Glomerular visceral epithelial cell (primary cell): ENCODE measurements at regions not wholly inside any gene's neighbourhood (a gene's known extent, or its start where the extent isn't known, plus 50 kb on each side); places are given as distances from the start of the nearest gene placed in this dataset.

Source experiments
- DNase-seq: peaks from one replicate; pipeline ENCODE4 v3.0.0-alpha.2; 2016; ENCODE audit errors: extremely low spot score

DNA sequence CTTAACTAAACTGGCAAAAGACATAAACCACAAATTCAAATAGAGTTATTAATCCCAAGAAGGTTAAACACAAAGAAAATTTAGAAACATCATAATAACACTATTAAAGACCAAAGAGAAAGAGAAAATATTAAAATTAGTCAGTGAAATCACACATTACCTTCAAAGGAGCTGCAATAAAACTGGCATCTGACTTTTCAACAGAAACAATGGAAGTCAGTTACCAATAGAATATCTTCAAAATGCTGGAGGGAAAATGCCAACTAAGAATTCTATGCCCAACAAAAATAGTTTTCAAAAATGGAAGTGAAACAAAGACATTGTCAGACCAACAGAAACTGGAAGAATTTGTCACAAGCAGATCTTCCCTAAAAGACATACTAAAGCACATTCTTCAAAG, 68.7 kb upstream of the RNF7 start:
- no peak for DNase-seq

DNA sequence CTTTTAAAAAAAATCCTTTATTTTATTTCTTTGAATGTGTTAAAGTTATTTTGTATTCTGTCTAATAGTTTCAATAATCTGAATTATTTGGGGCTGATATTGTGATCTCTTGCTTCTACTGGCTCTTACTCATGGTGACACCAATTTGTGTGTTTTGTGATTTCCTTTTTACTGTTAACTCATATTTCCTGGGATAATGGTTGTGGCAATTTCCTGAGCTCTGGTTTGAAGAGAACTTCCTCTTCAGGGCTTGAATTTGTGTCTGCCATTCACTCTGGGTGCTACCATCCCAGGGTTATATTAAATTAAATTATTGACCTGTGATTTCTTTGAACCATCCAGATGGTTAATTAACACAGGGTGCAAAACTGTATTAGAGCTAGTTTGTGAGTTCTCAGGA, 60.4 kb upstream of the RNF7 start:
- no peak for DNase-seq

DNA sequence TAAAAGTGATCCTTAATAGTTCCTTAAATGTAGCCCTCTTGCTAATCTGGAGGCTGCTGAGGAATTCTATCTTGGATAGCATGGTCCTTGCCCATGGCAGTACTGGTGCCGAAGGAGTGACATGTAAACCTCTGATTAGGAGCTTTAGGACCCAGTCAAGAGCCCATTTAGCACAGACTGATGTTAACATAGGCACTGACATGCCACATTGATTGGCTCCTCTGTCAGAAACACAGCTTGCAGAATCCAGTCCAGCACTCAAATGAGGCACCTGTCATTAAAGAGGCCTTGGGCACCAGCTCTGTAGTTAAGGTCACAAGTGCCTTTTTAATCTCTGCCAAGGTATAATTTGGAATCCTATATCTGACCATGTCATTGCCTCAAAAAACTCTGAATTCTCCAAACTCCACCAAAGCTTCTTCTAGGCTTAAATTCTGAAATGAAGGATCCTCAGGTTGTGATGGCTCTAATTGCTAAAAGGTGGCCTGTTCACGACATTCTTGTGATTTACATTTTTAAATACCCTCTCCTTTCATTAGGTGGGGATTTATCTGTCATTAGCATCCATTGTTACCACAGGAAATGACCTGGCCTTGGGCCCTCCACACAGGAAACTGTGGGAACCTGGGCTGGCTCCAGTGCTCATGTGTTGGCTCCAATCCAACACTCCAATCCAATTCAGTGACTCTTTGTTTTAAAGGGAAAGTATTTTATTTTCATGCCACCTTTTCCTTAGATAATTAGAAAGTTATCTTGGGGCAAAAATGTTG, 57.3 kb upstream of the RNF7 start:
- DNase-seq, result peak; percentile 83

DNA sequence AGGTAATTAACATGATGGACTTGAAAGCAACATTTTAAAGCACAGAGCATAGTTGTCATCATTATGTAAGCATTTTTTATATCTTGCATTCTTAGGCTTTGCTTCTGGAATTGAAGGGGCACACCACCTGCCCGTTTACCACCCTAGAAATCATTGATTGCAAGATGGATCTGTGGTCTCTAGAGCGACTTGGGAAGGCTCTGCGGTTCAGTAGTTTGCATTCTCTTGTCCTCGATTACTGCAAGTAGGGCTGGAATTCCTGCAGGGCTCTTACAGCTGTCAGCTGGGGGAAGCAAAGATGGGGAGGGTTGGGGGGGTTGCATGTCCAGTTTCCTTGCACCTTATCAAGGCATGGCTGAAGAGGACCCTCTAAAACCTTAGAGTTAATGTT, 56.7 kb upstream of the RNF7 start:
- peak; percentile 70 for DNase-seq

DNA sequence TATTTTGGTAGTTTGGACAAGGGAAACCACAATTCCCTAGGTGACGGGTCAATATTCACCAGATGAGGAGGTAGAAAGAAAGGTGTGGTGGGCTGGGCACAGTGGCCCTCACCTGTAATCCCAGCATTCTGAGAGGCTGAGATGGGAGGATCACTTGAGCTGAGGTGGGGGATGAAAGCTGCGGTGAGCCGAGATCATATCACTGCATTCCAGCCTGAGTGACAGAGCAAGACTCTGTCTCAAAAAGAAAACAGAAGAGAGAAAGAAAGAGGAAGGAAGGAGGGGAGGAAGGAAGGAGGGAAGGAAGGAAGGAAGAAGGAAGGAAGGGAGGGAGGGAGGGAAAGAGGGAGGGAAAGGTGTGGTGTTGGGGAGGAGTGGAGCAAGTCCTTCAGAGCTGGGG, 56.1 kb upstream of the RNF7 start:
- peak; percentile 28 for DNase-seq

DNA sequence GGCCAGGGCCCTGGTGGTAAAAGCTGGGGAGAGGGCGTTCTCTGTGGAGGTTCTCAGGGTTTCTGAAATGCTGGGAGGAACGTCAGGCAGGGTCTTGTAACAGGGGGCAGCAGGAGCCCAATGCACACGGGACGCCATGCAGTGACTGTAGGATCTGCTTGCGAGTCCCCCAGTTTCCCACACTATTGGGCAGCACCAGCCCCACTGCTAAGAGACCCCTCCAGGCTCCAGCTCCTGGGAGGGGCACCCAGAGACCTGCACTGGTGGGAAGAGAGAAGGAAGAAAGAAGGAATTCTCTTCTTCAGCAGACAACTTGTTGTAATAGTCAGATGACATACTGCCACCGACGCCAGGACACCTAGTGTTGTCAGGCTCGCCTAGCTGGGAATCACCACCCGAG, 55.2 kb upstream of the RNF7 start:
- no peak for DNase-seq

DNA sequence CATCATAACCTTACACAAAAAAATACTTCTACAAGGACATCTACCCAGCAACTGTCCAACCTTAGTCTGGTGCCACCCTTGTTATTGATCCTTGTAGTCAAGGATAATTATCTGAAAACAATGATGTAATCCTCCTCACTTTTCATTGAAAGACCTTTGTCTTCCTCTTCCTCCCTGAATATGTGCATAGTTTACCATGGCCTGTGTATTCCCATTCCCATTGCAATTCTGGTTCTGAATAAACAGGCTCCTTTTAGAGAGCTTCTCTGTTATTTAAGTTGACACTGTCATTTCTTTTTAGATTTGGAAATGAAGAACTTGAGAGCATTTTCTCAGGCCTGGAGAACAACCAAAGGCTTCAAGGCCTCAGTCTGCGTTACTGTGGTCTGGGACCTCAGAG, 53.3 kb upstream of the RNF7 start:
- no peak for DNase-seq

DNA sequence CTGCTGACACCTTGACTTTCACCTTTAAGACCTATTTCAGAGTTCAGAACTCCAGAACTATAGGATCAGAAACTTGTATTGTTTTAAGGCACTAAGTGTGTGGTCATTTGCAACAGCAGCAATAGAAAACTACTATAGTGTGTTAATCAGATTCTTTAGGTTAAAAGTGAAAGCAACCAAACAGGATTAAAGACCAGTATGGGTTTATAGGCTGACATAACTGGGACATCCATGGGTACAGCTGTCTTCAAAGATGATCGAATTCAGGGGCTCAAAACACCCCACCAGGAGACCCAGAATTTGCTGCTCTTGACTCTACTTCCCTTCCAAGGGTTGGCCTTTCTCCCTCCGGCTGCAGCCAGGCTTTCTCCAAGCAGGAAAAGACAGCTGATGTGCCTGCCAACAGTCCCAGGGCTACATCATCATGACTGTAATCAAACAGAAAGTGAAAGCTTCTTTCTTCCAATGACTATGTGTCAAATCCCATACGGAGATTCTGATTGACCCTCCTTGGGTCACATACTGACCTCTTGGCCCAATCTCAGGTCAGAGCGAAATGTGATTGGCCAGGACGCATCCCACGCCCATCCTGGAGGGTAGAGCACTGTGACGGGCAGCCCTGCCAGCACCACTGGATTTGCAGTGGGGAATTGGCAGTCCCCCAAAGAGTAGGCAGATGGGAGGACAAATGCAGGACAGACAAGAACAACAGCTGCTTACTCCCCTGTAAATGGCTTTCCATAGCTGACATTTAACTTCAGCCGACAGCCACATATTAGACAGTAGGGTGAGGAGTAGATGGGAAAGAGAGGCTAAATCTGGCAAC, 51.4 kb upstream of the RNF7 start:
- peak; percentile 23 for DNase-seq
